Stimulated activated CD8-positive, alpha-beta memory T cell treated with anti-CD3 and anti-CD28 coated beads, Interleukin-12 subunit alpha, Interleukin-12 subunit beta, amount 100 ng/mL, for 1 hour (primary cell): ENCODE measurements at regions not wholly inside any gene's neighbourhood (a gene's known extent, or its start where the extent isn't known, plus 50 kb on each side); places are given as distances from the start of the nearest gene placed in this dataset.
"Not testable (repeated sequence)": the region's sequence is repeated elsewhere in the genome, so short reads cannot be mapped to it uniquely, and the experiment has no call there.

Experiments
- DNase-seq: peaks from one replicate; pipeline ENCODE4 v3.0.0-alpha.2; 2020; ENCODE audit warnings: low read depth

GRCh38 chr10:8778713-8779112 lies 724.2 kb downstream of the GATA3 start:
- DNase-seq = no peak

- no peak for DNase-seq
Measured at GRCh38 chr10:8787649-8788048, 733.2 kb downstream of the GATA3 start.

- no peak for DNase-seq
Measured at GRCh38 chr10:8790390-8790789, 735.9 kb downstream of the GATA3 start.

- DNase-seq = no peak
Measured at GRCh38 chr10:8794860-8795259, 740.4 kb downstream of the GATA3 start.

- DNase-seq = no peak
Measured at GRCh38 chr10:8800426-8800825, 745.9 kb downstream of the GATA3 start.

- no peak for DNase-seq
Measured at GRCh38 chr10:8803992-8804391, 749.5 kb downstream of the GATA3 start.

GRCh38 chr10:8810677-8811076 lies 756.2 kb downstream of the GATA3 start:
- DNase-seq = no peak

- no peak for DNase-seq
Measured at GRCh38 chr10:8811201-8811600, 756.7 kb downstream of the GATA3 start.

- no peak for DNase-seq
Measured at GRCh38 chr10:8815969-8816368, 761.5 kb downstream of the GATA3 start.

GRCh38 chr10:8817299-8817698 lies 762.8 kb downstream of the GATA3 start:
- no peak for DNase-seq

- no peak for DNase-seq
Measured at GRCh38 chr10:8825611-8826010, 771.1 kb downstream of the GATA3 start.

GRCh38 chr10:8829592-8829991 lies 775.1 kb downstream of the GATA3 start:
- no peak for DNase-seq

- no peak for DNase-seq
Measured at GRCh38 chr10:8830048-8830447, 775.6 kb downstream of the GATA3 start.

- no peak for DNase-seq
Measured at GRCh38 chr10:8830876-8831275, 776.4 kb downstream of the GATA3 start.

GRCh38 chr10:8835453-8836167 lies 781.1 kb downstream of the GATA3 start:
- no peak for DNase-seq

- no peak for DNase-seq
Measured at GRCh38 chr10:8840356-8840755, 785.9 kb downstream of the GATA3 start.

- no peak for DNase-seq
Measured at GRCh38 chr10:8844141-8844540, 789.7 kb downstream of the GATA3 start.

GRCh38 chr10:8852546-8852945 lies 798.1 kb downstream of the GATA3 start:
- no peak for DNase-seq

GRCh38 chr10:8853048-8853447 lies 798.6 kb downstream of the GATA3 start:
- no peak for DNase-seq

GRCh38 chr10:8868924-8869323 lies 814.4 kb downstream of the GATA3 start:
- DNase-seq = not testable (repeated sequence)

GRCh38 chr10:8873310-8873709 lies 818.8 kb downstream of the GATA3 start:
- no peak for DNase-seq

GRCh38 chr10:8874268-8874667 lies 819.8 kb downstream of the GATA3 start:
- no peak for DNase-seq

- no peak for DNase-seq
Measured at GRCh38 chr10:8874972-8875371, 820.5 kb downstream of the GATA3 start.

- no peak for DNase-seq
Measured at GRCh38 chr10:8876171-8876570, 821.7 kb downstream of the GATA3 start.
